ENCODE measurements at regions not wholly inside any gene's neighbourhood (a gene's known extent, or its start where the extent isn't known, plus 50 kb on each side); places are given as distances from the start of the nearest gene placed in this dataset.

DNA sequence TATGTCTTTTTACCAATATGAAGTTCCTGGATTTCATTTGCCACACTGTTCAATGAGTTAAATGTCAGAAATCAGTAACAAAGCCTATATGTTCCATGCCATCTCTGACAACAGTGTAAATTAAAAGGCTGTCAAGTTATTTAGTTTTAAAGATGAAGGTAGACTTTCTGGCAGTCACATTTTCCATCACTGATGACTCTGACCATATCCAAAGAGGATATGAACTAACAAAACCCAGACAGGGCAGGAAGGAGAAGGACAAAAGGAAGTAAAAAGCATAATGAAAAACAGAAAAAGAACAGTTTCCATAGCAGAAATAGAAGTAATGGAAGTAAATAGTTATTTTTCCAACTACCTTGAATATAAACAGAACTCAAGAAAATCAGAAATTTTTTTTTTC is 242.3 kb downstream of the UBE3D start:
- no peak for TF ChIP-seq ZBTB20 (tag by site-specific recombination; IDR thresholded peaks at IDR 0.05)
- TF ChIP-seq ZBTB8A (tag by site-specific recombination; IDR thresholded peaks at IDR 0.05) = no peak
- TF ChIP-seq ZNF391 (tag by site-specific recombination; IDR thresholded peaks at IDR 0.05; ENCODE audit: borderline replicate concordance, low read depth) = no peak

Measured in HEK293 (cell line).